ENCODE measurements at regions not wholly inside any gene's neighbourhood (a gene's known extent, or its start where the extent isn't known, plus 50 kb on each side); places are given as distances from the start of the nearest gene placed in this dataset.

DNA sequence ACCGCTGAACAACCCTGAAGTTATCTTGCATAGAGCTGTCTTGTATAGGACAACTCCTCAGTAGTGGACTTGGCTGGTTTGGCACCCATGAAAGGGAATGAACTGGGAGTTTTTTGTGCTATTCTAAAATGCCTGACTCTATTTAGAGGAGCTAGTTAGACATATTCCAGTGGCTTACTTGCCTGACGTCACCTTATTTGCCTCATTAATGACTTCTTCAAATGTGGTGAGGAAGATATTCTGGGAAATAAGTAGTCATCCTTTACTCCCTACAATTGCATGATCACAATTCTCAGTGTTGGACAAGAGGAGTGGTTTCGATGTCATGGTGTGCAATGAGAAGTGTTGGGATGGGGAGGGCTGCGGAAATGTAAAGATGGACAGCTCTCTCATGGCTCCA lies 509.2 kb upstream of the MDFIC2 start (continued):
- TF ChIP-seq, protein P1, sequence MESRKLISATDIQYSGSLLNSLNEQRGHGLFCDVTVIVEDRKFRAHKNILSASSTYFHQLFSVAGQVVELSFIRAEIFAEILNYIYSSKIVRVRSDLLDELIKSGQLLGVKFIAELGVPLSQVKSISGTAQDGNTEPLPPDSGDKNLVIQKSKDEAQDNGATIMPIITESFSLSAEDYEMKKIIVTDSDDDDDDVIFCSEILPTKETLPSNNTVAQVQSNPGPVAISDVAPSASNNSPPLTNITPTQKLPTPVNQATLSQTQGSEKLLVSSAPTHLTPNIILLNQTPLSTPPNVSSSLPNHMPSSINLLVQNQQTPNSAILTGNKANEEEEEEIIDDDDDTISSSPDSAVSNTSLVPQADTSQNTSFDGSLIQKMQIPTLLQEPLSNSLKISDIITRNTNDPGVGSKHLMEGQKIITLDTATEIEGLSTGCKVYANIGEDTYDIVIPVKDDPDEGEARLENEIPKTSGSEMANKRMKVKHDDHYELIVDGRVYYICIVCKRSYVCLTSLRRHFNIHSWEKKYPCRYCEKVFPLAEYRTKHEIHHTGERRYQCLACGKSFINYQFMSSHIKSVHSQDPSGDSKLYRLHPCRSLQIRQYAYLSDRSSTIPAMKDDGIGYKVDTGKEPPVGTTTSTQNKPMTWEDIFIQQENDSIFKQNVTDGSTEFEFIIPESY (IDR thresholded peaks at IDR 0.05; ENCODE audit: extremely low read depth, insufficient replicate concordance, low read length) = no peak
- TF ChIP-seq RAD21 (IDR thresholded peaks at IDR 0.05; ENCODE audit: low read depth) = no peak

GRCh38 chr3:70820397-70820796 lies 508.0 kb upstream of the MDFIC2 start:
- POLR2A ChIA-PET = no interaction called here
- H3K79me2 ChIP-seq (ENCODE audit: insufficient read depth, low read length) = no peaks in the 10 kb centered on the region
- H3K4me2 ChIP-seq (ENCODE audit: low read length) = no peak overlapping the region
- no peaks in the 10 kb centered on the region for H3K4me1 ChIP-seq (ENCODE audit: control insufficient read depth in 1 of 2, insufficient read depth in 2 of 2, low read length in 2 of 2)
- no peaks in the 10 kb centered on the region for H3K9me3 ChIP-seq (ENCODE audit: control insufficient read depth in 1 of 2, insufficient read depth in 1 of 2, low read depth in 1 of 2, low read length in 2 of 2)
- intact Hi-C loops (cut with micrococcal nuclease) = no loop called here
- no peak overlapping the region for H2AFZ ChIP-seq (ENCODE audit: low read depth, low read length, poor library complexity, severe bottlenecking)
- RAD21 ChIA-PET (ENCODE audit: low non-redundant PET in 1 of 2, low total read pairs in 2 of 2, uncharacterized antibody in 2 of 2, unreplicated experiment in 2 of 2) = no interaction called here
- H4K20me1 ChIP-seq (ENCODE audit: insufficient read depth) = no peaks in the 10 kb centered on the region
- DNase-seq (ENCODE audit: low read depth, low spot score) (no peak), ATAC-seq (no peak)
- TF ChIP-seq, protein P2, sequence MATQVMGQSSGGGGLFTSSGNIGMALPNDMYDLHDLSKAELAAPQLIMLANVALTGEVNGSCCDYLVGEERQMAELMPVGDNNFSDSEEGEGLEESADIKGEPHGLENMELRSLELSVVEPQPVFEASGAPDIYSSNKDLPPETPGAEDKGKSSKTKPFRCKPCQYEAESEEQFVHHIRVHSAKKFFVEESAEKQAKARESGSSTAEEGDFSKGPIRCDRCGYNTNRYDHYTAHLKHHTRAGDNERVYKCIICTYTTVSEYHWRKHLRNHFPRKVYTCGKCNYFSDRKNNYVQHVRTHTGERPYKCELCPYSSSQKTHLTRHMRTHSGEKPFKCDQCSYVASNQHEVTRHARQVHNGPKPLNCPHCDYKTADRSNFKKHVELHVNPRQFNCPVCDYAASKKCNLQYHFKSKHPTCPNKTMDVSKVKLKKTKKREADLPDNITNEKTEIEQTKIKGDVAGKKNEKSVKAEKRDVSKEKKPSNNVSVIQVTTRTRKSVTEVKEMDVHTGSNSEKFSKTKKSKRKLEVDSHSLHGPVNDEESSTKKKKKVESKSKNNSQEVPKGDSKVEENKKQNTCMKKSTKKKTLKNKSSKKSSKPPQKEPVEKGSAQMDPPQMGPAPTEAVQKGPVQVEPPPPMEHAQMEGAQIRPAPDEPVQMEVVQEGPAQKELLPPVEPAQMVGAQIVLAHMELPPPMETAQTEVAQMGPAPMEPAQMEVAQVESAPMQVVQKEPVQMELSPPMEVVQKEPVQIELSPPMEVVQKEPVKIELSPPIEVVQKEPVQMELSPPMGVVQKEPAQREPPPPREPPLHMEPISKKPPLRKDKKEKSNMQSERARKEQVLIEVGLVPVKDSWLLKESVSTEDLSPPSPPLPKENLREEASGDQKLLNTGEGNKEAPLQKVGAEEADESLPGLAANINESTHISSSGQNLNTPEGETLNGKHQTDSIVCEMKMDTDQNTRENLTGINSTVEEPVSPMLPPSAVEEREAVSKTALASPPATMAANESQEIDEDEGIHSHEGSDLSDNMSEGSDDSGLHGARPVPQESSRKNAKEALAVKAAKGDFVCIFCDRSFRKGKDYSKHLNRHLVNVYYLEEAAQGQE (IDR thresholded peaks at IDR 0.05; ENCODE audit: low read depth) = no peak
- TF ChIP-seq RAD21 (IDR thresholded peaks at IDR 0.05; ENCODE audit: low read depth) (no peak), CBX3 (IDR thresholded peaks at IDR 0.05; ENCODE audit: low read depth) (no peak), CTCF (IDR thresholded peaks at IDR 0.05 in 2 of 3, conservative IDR thresholded peaks at IDR 0.05 in 1 of 3; ENCODE audit: borderline replicate concordance in 1 of 3, insufficient read depth in 1 of 3, low read depth in 2 of 3, low read length in 2 of 3) (no peak), MAX (IDR thresholded peaks at IDR 0.05) (no peak), ELF1 (IDR thresholded peaks at IDR 0.05; ENCODE audit: borderline replicate concordance, low read depth) (no peak), SIN3A (IDR thresholded peaks at IDR 0.05; ENCODE audit: low read depth) (no peak), EGR1 (IDR thresholded peaks at IDR 0.05; ENCODE audit: low read depth) (no peak), SRF (IDR thresholded peaks at IDR 0.05; ENCODE audit: low read depth) (no peak), ATF3 (IDR thresholded peaks at IDR 0.05) (no peak), TCF7L2 (IDR thresholded peaks at IDR 0.05; ENCODE audit: borderline replicate concordance, extremely low read depth, insufficient read depth, insufficient read length) (no peak), YY1 (IDR thresholded peaks at IDR 0.05; ENCODE audit: extremely low read depth, insufficient replicate concordance, low read depth, low read length) (no peak)
- TF ChIP-seq, protein P1 (IDR thresholded peaks at IDR 0.05; ENCODE audit: extremely low read depth, insufficient replicate concordance, low read length) = no peak
- no peaks in the 10 kb centered on the region for H3K9me2 ChIP-seq (ENCODE audit: insufficient read depth)
- BruUV-seq (replicated peaks) = no TSS peak
- no peak overlapping the region for H3K27ac ChIP-seq (ENCODE audit: low read depth, low read length)
- no peaks in the 10 kb centered on the region for H3K36me3 ChIP-seq (ENCODE audit: control insufficient read depth in 1 of 2, insufficient read depth in 2 of 2, low read length in 2 of 2)
- CTCF ChIA-PET = no interaction called here
- no peak overlapping the region for H3K9ac ChIP-seq (ENCODE audit: low read length)
- no peaks in the 10 kb centered on the region for H3K27me3 ChIP-seq (ENCODE audit: insufficient read depth, low read length)
- H3K4me3 ChIP-seq (replicated peaks in 1 of 2; ENCODE audit: low read depth in 1 of 2, low read length in 2 of 2) = no peak overlapping the region
